ENCODE measurements at regions not wholly inside any gene's neighbourhood (a gene's known extent, or its start where the extent isn't known, plus 50 kb on each side); places are given as distances from the start of the nearest gene placed in this dataset.
A peak's percentile ranks its signal among the peaks of the same experiment; 100 is the strongest.

DNA sequence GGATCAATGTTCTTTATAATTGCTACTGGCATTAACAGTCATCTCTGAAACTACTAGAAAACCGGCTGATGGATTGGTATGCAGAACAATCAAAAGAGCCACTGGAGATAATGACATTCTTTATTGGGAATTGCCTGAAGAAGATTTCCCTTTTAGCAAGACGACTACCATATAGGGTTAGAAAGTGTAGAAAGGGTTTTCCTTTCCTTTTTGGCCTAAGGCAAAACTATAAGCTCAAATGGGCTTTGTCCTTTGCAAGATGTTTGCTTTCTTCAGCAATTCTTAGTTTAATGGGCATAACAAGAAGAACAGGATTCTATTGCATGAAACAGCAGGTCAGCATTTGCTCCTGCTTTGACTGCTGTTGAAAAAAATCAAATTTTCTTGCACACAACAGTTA, 214.2 kb upstream of the PCDH10 start:
- peaks cover 0 to 13% (median 5%) of the 10 kb centered on the region in 4 donors for H3K9me3 ChIP-seq (ENCODE audit: control insufficient read depth in 4 of 4, insufficient read depth in 3 of 4, low read length in 3 of 4)
- ATAC-seq (ENCODE audit: insufficient read depth, low FRiP score) (no peak), DNase-seq (peak in 1 of 3 donors; percentile 2)
- WGBS, 2 donors, result 60 to 64% methylated on average over 2 of the region's 2 CpGs
- no peaks in the 10 kb centered on the region for H3K4me1 ChIP-seq (ENCODE audit: control insufficient read depth in 5 of 5, insufficient read depth in 5 of 5, low read length in 5 of 5)
- TF ChIP-seq, protein P1, sequence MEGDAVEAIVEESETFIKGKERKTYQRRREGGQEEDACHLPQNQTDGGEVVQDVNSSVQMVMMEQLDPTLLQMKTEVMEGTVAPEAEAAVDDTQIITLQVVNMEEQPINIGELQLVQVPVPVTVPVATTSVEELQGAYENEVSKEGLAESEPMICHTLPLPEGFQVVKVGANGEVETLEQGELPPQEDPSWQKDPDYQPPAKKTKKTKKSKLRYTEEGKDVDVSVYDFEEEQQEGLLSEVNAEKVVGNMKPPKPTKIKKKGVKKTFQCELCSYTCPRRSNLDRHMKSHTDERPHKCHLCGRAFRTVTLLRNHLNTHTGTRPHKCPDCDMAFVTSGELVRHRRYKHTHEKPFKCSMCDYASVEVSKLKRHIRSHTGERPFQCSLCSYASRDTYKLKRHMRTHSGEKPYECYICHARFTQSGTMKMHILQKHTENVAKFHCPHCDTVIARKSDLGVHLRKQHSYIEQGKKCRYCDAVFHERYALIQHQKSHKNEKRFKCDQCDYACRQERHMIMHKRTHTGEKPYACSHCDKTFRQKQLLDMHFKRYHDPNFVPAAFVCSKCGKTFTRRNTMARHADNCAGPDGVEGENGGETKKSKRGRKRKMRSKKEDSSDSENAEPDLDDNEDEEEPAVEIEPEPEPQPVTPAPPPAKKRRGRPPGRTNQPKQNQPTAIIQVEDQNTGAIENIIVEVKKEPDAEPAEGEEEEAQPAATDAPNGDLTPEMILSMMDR (IDR thresholded peaks at IDR 0.05; ENCODE audit: control extremely low read depth, extremely low read depth), result no peak
- no peaks in the 10 kb centered on the region for H3K27me3 ChIP-seq (ENCODE audit: control insufficient read depth in 3 of 3, insufficient read depth in 3 of 3, low read length in 2 of 3)
- no peak overlapping the region for H3K4me3 ChIP-seq
- no peaks in the 10 kb centered on the region for H3K36me3 ChIP-seq (ENCODE audit: control insufficient read depth in 4 of 4, insufficient read depth in 4 of 4, low read length in 4 of 4)
- H3K9ac ChIP-seq (ENCODE audit: insufficient read depth in 1 of 2, low read length in 2 of 2), result no peak overlapping the region
- no peak overlapping the region for H3K27ac ChIP-seq (ENCODE audit: low read depth in 1 of 2, low read length in 1 of 2)

DNA sequence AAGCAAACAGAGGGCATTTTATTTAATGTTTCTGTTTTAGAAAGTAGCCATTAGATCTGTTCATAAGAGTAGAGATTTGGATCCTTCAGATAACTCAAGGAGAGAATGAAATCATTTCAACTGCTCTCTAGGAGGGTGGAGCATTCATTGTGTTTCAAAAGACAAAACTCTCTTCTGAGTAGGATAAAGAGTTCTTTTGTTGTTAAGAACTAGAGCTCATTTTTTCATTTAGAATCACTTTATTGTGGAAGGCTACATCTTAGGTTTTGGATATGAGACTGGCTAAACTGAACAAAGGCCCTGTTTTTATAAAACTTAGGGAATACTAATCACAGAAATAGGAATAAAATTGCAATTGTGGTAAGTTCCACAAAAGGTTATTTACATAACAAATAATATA, 193.9 kb upstream of the PCDH10 start:
- ATAC-seq (ENCODE audit: insufficient read depth, low FRiP score), result no peak

DNA sequence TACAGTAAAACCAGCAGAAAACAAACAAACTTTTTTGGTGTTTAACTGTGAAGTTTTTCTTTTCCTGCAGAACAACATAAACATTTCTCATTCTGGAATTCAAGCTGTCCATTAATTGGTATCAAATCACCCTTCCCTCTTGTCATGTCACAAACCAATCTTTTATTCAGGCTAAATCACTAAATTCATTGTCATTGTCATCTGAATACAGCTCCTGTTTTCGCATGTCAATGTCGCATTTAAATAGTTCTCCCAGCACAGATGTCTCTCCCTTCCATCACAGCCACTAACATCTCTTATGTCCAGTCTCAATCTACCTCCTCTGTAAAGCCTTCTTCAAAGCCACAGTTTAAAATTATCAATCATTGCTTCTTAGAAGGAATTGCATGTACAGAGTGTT, 192.1 kb upstream of the PCDH10 start:
- no peak for ATAC-seq (ENCODE audit: insufficient read depth, low FRiP score)
- Histone ChIP-seq H3K9me3 (ENCODE audit: control insufficient read depth in 4 of 4, insufficient read depth in 3 of 4, low read length in 3 of 4) (peaks cover 0 to 12% (median 2%) of the 10 kb centered on the region in 4 donors), H3K4me1 (ENCODE audit: control insufficient read depth in 5 of 5, insufficient read depth in 5 of 5, low read length in 5 of 5) (no peaks in the 10 kb centered on the region), H3K27me3 (ENCODE audit: control insufficient read depth in 3 of 3, insufficient read depth in 3 of 3, low read length in 2 of 3) (no peaks in the 10 kb centered on the region), H3K27ac (ENCODE audit: low read depth in 1 of 2, low read length in 1 of 2) (no peak overlapping the region), H3K4me3 (no peak overlapping the region), H3K9ac (ENCODE audit: insufficient read depth in 1 of 2, low read length in 2 of 2) (no peak overlapping the region), H3K36me3 (ENCODE audit: control insufficient read depth in 4 of 4, insufficient read depth in 4 of 4, low read length in 4 of 4) (no peaks in the 10 kb centered on the region)
- WGBS, 2 donors, result 86 to 92% methylated on average over 2 of the region's 2 CpGs
- TF ChIP-seq, protein P1 (IDR thresholded peaks at IDR 0.05; ENCODE audit: control extremely low read depth, extremely low read depth), result no peak
- DNase-seq, result no peak

More for the DNA sequence above, 193.9 kb upstream of the PCDH10 start:
- Histone ChIP-seq H3K4me3 (no peak overlapping the region), H3K9me3 (ENCODE audit: control insufficient read depth in 4 of 4, insufficient read depth in 3 of 4, low read length in 3 of 4) (peaks cover 0 to 10% (median 2%) of the 10 kb centered on the region in 4 donors), H3K27me3 (ENCODE audit: control insufficient read depth in 3 of 3, insufficient read depth in 3 of 3, low read length in 2 of 3) (no peaks in the 10 kb centered on the region), H3K4me1 (ENCODE audit: control insufficient read depth in 5 of 5, insufficient read depth in 5 of 5, low read length in 5 of 5) (no peaks in the 10 kb centered on the region), H3K36me3 (ENCODE audit: control insufficient read depth in 4 of 4, insufficient read depth in 4 of 4, low read length in 4 of 4) (no peaks in the 10 kb centered on the region), H3K9ac (ENCODE audit: insufficient read depth in 1 of 2, low read length in 2 of 2) (no peak overlapping the region), H3K27ac (ENCODE audit: low read depth in 1 of 2, low read length in 1 of 2) (no peak overlapping the region)
- DNase-seq, result no peak
- TF ChIP-seq, protein P1 (IDR thresholded peaks at IDR 0.05; ENCODE audit: control extremely low read depth, extremely low read depth), result no peak
